NOMO-1 (cell line): ENCODE measurements at regions not wholly inside any gene's neighbourhood (a gene's known extent, or its start where the extent isn't known, plus 50 kb on each side); places are given as distances from the start of the nearest gene placed in this dataset.

Experiments
- DNase-seq, 2 experiments: peaks; one replicate each; lab custom pipeline; 2025; ENCODE audit not compliant: unreplicated experiment in 2 of 2; lab: John Stamatoyannopoulos, UW

DNA sequence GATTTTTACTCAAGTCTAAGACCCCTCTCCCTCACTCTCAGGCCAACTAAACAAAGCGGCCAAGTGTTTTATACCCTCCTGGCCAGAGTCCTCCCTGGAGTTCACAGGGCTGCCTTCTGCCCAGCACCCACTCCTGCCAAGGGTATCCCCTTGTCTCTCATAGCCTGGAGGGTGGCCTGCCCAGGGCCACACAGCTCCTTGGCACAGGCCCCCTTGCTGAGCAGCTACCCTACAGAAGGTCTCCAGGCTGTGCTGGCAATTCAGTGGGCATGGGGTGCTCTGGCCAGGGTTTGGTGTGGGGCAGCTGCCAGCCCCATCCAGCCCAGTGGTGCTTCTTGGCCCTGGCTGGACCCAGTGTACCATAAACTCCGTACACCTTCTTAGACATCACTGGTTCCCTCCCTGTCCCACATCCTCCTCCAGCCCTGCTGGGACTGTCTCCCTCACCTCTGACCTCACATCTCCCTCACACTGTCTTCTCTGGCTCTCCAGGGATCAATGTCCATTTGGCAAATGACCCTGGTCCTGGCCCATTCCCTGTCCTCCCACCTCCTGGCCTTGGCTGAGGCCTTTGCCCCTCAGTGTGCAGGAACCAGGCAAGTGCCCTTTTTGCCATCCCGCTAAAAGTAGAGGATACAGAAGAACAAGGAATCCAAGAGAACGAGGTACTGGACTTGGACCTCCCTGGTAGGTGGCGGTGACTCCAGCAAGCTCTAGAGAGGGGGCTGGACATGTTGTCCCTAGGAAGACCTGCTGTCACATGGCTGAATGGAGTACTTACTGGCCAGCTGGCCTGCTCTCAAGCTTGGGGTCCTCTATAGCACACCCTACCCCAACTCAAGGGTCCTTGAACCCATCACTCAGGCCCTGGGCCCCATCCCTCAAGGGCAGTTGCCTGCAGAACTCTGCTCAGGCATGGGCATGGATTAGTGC lies 50.0 kb upstream of the TRPM1 start:
- DNase-seq: no peak

DNA sequence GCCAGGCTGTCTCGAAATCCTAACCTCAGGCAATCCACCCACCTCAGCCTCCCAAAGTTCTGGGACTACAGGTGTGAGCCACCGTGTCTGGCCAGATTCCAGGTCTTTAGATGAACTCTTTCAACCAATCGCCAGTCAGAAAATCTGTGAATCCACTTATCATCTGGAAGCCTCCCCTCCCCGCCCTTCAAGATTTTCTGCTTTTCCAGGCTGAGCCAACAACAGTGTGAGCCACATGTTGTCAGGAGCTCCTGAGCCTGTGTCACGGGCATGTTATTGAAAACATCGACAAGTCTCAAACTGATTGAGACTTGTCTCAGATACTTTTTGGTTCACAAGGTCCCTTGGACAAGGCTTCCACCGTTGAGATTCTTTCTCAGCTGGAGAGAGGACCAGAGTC lies 52.0 kb upstream of the TRPM1 start:
- DNase-seq: no peak

DNA sequence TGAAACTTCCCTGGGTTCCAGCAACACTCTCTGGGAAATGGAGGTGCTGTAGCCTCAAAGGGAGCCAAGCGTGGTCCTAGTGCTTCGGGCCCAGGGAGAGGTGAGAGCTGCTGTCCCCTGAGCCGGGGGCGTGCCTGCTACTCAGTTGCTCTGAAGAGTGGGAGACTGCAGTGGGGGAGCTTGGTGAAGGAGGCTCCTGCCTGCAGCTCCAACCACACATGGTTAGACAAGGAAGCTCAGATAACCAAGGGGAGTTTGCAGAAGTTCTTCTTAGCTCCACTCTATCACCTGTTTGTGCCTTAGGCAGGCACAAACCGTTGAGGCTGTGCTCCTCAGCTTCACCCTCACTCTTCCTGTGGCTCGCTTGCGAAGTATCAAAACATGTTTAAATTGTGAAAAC lies 53.6 kb upstream of the TRPM1 start:
- DNase-seq: no peak

DNA sequence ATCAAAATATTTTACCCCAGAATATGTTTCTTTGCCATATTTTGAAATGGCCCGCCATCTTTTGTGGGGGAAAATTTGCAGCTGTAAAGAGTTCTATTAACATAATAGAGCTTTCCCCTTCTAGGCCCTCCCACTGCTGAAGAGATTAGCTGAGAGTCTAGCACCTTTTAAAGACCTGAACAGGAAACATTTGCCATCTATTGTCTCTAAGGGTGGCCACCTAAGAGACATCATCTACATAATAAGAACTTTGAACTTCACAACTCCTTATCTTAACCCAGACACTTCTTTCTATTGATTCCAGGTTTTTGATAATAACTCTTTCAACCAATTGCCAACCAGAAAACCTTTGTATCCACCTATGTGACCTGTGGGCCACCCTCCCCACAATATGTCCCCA lies 54.7 kb upstream of the TRPM1 start:
- no peak for DNase-seq

DNA sequence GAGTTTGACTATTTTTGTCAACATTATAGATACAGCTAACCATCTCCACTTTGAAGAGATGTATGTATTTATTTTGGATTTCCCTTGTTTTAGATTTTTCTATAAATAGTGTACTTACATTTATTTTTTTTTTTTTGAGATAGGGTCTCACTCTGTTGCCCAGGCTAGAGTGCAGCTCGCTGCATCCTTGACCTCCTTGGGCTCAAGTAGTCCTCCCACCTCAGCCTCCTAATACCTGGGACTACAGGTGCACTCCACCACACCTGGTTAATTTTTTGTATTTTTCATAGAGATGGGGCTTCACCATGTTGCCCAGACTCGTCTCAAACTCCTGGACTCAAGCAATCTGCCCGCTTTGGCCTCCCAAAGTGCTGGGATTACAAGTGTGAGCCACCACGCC lies 55.3 kb upstream of the TRPM1 start:
- DNase-seq: no peak

DNA sequence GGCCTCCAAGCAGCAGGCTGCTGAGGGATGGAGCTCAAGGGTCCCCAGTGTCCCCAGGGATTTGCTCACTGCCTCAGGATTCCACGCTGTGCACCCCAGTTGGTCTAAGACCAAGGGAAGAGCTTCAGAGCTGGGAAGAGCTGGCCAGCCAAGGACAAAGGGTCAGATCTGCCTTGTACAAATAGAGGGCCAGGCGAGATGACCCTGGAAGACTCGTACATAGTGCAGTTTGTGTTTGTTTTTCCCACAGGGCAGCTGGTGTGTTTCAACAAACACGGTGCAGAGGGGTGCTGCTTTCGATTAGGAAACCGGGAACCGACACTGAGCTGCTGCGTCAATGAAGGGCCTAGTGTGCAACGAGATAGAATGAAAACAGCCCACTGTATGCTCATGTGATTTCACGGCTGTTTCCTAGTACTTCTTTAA lies 56.1 kb upstream of the TRPM1 start:
- no peak for DNase-seq

DNA sequence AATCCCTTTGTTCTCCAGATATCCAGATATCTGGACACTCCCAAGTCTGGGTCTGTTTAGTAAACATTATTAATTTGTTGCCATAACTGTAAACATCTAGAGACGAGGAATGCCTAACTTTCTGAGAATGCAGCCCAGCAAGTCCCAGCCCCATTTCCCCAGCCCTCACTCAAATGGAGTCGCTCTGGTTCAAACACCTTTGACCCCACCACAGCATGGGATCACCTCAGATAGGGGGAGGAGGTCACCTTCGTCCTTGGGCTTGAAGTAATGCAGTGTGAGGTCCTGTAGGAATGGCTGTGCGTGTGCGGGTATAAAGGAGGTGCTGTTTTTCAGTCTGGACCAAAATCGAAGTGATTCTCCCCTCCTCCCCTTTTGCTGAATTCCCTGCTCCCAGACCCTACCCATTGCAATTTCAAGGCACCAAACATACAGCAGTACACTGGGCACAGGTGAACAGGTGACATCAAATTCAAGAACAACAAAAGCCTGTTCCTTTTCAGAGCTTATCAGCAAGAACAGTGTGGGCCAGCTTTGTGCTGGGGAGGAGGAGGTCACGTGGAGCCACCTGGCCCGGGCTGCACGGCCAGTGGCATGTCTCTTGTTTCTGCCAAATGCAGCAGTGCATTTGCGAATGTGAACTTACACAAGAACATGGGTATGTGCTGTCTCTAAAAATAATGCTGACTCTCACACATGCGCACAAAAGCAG lies 57.5 kb upstream of the TRPM1 start:
- no peak for DNase-seq

DNA sequence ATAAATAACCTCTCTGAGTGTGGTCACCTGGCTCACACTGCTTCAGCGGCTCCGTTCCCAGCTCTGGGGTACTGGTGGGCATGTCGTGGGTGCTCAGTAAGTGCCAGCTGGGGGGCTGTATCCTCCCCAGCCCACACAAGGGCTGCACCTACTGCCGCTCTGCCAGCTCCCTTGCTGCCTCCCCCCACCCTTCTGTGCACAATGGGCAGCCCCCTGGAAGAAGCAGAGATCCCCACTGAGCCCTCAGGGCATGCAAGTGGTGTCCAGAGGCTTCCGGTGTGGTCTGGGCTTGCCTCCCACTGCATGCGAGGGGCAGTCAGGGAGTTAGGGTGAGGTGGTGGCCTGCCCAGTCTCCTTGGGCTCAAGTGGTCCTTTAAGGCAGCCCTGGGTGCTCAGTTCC lies 58.3 kb upstream of the TRPM1 start:
- no peak for DNase-seq

DNA sequence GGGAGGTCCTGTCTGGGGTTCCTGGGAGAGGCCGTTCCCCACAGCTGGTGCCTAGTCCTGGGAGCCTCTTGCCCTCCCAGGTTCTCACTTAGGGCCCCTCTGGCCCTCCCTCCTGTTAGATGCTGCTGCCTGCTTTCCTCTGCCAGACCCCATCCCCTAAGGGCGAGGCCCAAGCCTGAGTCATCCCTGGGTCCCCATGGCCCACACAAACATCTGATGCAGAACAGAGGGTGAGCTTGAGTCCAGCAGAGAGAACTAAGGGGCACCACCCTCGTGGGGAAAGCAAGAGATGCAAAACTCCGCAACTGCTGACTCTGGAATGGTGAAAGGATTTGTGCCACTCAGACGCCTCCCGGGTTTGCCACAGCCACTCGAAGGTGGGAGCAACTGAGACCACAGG lies 58.8 kb upstream of the TRPM1 start:
- DNase-seq: no peak

DNA sequence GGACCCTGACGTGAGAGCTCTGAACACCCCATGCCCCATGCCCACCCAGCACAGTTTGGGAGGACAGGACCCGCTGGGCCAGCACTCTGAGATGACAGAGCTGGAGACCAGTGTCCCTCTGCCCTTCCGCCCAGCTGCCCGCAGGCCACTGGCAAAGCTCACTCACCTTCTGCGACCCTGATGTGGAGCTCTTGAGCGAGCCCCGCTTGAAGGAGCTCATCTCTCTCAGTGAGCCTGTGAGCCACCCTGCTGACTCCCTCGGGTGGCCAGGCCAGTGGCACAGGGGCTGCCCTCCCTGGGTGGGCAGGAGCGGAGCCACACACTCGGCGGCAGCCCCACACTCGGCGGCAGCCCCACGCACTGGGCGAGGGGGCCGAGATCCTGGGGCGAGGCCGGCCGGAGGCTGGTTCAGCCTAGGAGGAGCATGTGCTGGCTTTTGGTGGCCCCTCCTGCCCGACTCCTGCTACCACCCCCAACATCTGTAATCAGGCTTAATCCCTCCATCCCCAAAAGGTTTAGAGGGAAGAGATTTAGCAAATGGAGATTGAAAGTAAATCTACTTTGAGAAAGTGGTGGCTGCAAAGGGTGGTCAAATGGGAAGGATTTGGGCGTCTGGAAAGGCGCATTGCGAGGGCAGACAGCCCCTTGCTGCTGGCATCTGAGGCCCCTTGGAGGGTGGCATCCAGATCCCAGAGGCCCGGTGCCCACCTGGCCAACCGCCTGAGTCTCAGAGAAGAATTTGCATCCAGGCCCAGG lies 59.4 kb upstream of the TRPM1 start:
- no peak for DNase-seq

DNA sequence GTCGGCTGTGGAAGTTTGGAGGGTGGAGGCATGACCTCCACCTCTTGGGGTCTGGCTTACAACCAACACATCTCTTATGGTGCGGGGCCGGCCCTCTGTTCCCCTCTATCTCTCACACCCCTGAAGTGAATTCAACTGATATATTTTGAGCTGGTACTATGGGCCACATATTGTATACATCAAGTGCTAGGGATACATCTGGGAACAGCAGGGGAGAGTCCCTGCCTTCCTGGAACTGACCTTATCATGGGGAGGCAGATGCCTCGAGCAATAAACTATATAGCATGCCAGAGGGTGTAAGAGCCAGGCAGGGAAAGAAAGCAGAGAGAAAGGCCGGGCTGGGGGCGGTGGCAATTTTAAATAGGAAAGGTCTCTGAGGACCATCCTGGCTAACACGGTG lies 60.4 kb upstream of the TRPM1 start:
- DNase-seq: no peak

DNA sequence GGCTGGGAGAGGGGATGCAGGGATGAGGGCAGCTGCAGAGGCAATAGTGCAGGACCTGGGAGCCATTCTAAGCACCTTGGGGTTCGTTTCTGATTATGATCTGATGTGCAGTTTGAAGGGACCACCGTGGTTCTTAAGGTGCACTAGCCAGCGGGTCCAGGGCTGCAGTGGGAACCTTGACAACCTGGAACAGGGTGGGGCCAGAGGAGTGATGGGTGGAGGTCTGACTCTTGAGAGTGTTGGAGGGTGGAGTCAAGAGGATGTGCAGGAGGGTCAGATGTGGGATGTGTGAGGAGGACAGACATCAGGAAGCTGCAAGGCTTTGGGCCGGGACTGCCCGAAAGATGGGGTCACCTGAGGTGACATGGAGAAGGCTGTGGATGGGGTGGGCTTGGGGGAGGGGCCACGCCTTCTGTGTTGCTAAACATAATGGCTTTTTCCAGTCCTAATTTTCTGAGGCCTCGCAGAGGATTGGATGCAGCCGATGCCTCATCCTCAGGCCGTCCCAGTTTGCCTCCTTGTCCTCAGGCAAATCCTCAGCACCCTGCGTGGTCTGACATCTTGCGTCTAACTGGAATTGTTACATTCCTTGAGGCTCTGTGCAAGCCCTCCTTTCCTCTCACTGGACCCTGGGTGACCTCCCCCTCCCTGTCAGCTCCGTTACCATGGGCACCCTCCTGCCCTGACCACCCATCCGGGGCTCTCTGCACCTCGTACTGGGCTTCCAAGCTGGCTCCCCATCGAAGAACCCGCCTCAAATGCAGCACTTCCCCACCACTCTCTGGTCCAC lies 61.4 kb upstream of the TRPM1 start:
- DNase-seq: no peak

DNA sequence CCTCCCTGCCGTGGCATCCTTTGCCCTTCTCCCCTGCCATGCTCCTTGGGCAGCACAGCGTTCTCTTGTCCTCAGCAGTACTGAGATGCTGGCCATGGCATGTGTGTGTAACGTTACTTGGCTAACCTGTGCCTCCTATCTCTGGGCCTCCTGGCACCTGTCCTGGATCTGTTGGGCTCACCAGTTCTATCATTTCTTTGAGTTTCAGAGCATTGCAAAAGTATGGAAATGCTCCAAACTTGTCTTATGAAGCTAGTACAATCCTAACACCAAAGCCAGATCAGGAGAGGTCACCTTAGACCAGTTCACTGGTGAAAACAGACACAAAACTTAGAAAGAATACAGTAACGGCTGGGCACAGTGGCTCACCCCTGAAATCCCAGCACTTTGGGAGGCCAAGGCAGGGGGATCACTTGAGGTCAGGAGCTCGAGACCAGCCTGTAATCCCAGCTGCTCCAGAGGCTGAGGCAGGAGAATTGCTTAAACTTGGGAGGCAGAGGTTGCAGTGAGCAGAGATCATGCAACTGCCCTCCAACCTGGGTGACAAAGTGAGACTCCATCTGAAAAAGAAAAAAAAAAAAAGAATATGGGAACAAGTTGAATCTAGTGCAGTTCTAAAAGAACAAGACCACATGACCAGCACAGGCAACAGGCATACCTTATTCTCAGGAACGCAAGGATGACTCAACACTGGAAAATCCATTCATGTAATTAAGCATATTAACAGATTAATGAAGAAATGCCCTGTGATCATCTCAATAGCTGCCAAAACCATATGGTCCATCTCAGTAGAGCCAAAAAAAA lies 62.4 kb upstream of the TRPM1 start:
- no peak for DNase-seq

DNA sequence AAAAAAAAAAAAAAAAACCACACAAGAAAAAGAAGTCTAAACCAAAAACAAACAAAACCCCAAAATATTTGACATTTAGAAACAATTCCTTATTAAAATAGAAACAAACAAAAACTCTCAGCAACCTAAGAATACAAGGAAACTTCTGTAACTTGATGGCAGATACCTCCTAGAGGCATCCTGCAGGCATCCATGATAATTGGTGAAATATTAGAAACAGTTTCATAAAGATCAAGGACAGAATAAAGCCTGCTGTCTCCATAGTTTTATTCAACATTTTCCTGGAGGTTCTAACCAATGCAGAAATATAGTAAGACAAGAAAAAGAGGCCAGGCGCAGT lies 63.0 kb upstream of the TRPM1 start:
- DNase-seq: no peak

DNA sequence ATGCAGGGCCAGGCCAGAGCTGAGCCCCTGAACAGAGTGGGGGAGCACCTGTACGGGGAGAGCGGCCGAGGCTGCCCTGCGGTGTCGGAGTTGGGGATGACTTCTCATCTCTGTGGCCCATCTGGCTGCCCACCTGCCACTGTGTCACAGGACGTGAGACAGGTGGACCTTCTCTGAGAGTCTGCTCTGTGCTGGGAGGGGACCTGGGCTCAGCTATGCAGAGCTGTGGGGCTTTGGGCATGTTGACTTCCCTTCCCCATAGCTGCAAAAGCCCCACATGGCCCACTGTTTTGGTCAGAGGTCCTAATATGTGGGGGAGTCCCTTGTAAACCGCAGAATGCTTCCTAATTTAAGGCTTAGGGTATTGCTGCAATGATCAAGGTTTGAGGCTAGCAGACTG lies 68.0 kb upstream of the TRPM1 start:
- DNase-seq: no peak

DNA sequence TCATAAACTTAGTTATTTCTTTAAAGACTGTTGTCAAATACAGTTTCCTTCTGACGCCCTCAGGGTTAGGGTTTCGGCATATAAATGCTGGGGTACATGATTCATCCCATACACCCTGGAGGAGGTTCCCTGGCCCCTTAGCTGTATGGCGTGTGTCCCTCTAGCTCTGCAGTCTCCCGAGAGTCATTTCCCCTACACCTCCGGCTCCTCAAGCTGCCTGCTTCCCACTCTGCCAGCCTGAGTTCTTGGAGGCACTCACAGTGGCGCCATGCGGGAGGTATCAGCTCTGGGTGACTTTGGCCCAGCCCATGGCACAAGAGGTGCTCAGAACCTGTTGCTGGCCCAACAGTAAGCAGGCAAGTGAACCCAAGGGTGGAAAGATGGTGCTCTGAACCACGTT lies 70.2 kb upstream of the TRPM1 start:
- DNase-seq: no peak

DNA sequence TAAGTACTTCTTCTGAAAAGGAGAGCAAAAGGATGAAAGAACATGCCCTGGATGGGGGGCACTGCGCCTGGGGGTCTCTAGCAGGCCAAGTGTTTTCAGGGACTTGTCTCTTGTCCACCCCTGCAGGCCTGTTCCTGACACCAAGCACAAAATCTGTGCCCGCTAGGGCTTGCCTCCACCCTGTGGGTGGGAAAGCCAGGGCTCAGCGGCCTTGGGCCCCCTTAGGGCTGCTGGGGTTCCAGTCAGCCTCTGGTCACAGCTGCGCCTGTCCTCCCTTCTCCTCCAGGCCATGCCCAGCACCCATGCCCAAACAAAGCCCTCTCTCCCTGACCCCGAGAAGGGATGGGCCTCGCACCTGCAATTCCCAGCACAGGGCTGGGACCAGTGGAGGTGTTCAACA lies 71.1 kb upstream of the TRPM1 start:
- no peak for DNase-seq

DNA sequence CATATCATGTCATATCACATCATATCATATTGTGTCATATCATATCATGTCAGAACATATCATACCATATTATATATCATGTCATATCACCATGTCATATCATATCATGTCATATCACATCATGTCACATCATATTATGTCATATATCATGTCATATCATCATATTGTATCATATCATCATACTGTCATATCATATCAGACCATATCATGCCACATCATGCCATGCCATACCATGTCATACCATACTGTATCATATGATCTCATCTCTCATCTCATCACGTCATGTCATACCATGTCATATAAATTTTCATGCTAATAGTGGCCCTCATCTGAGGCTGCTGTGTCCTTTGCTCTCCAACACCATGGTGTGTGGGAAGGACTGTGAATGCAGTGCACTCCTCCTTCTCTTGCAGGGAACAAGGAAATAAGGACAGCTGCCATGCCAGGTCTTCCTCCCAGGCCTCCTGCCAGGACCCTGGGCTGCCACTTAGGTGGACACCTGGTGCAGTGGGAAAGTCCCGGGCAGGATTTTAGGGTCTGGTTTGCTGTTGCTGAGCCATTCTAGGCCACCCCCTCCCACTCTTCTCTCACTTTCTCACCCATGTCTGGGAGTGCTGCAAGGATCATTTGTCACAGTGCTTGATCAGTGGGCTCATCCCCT lies 72.4 kb upstream of the TRPM1 start:
- no peak for DNase-seq

DNA sequence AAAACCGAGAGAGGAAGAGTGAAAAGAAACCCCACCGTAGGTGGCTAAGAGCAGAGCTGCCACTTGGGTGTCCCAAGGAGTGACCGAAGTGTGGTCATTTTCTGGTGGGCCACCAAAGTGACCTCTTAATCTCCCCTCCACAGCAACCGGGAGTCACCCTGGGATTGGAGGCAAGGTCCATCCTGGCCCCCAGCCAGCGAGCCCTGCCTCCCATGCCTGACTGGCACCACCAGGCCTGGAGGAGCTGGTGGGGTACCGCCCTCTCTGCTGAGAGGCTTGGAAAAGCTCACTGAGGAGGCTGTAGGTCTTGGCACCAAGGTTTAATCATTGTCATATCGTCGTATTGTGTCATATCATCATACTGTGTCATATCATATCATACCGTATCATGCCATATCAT lies 74.0 kb upstream of the TRPM1 start:
- no peak for DNase-seq

DNA sequence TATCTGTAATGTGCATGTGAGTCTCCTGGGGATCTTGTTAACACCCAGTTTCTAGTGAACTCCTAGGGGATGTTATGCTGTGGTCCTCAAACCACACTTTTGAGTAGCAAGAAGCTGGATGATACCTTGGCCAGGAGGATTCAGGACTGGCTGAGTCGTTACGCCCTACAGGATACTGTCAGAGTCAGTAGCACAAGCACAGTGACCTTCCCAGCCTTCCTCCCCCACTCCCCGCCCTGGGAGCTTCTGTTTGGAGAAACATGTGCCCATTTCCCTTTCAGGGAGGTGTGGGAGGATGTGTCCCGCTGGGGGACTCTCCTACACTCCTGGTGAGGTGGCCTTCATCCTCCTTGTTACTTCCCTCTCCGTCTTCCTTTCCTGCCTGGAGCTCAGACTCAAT lies 76.4 kb upstream of the TRPM1 start:
- no peak for DNase-seq
